ENCODE measurements at regions not wholly inside any gene's neighbourhood (a gene's known extent, or its start where the extent isn't known, plus 50 kb on each side); places are given as distances from the start of the nearest gene placed in this dataset.
A peak's percentile ranks its signal among the peaks of the same experiment; 100 is the strongest.

DNA sequence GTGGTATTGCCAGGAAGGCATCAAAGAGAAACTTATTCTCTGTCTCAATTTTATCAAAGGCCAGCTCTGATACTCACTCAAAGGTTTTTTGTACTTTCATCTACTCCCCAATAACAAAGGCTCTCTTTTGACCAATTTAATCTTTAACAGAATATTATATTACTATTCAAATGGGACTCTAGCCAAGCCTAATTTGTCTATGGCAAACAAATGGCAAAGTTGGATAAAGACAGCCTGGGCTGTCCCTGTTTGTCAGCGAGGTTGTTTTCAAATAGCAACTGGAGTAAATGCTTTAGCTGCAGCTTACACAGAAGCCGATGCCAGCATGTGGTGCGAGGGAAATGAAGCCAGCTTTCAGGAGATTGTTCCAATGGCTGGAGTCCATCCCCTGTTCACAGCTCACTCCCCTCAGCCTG lies 80.1 kb upstream of the CTNNA2 start:
- Histone ChIP-seq H3K4me1 (ENCODE audit: insufficient read depth, low read length) (no peaks in the 10 kb centered on the region), H3K27ac (ENCODE audit: extremely low read length, insufficient read depth, low read length) (no peak overlapping the region), H3K27me3 (ENCODE audit: control insufficient read depth in 1 of 2, insufficient read depth in 2 of 2, low read length in 2 of 2) (no peaks in the 10 kb centered on the region), H3K4me2 (ENCODE audit: low read depth, low read length) (no peak overlapping the region), H3K36me3 (replicated peaks in 1 of 2; ENCODE audit: control insufficient read depth in 1 of 2, insufficient read depth in 2 of 2, low read length in 2 of 2) (no peaks in the 10 kb centered on the region), H3K9ac (ENCODE audit: insufficient read depth, low read depth, low read length) (no peak overlapping the region), H3K4me3 (replicated peaks in 1 of 3; ENCODE audit: insufficient read depth in 1 of 3, low read depth in 2 of 3, low read length in 3 of 3) (no peak overlapping the region), H2AFZ (ENCODE audit: low read length) (no peak overlapping the region), H3K79me2 (ENCODE audit: insufficient read depth, low read length) (no peaks in the 10 kb centered on the region), H4K20me1 (ENCODE audit: insufficient read depth, low read length) (no peaks in the 10 kb centered on the region), H3K9me3 (ENCODE audit: low read length) (no peaks in the 10 kb centered on the region)
- peak; percentile 28 for DNase-seq (ENCODE audit: low spot score)
- FAIRE-seq: no peak
- intact Hi-C loops (cut with micrococcal nuclease; ENCODE audit: unreplicated experiment): no loop called here
- ChIA-PET POLR2A (no interaction called here), CTCF (ENCODE audit: low intra/inter-chr PET ratio, low total read pairs) (no interaction called here)
- in situ Hi-C loops (cut with HindIII; ENCODE audit: extremely low pct_ligation_motif_present, low pct_unique_long_range_greater_than_20kb): no loop called here
- ATAC-seq: no peak
- WGBS (ENCODE audit: low lambda C conversion rate): 5% methylated on average over 3 of the region's 3 CpGs
- no TSS peak for BruUV-seq (replicated peaks)
- no peak for TF ChIP-seq FOXK1 (CRISPR knock-in tag; IDR thresholded peaks at IDR 0.05; ENCODE audit: borderline replicate concordance, low read depth)
- TF ChIP-seq AGO2 (optimal IDR thresholded peaks at IDR 0.05; ENCODE audit: low read depth, low read length): no peak

DNA sequence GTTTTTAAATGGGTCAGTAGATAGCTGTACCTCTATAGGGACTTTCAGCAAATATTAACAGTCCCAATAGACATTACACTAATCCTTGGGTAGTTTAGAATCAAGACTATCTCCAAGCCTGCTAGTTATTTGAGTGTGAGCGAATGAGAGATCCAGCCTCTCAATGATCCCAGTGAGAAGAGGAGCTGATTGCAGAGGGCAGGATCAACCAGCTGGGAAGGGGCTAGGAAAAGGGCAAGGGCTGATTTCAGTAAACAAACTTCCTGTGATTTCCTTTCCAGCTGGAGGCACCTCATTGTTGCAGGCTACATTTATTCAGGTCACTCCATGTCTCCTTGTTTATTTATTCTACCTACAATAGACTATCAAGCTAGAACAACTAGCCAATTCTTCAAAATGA lies 84.1 kb upstream of the CTNNA2 start:
- in situ Hi-C loops (cut with HindIII; ENCODE audit: extremely low pct_ligation_motif_present, low pct_unique_long_range_greater_than_20kb): no loop called here
- POLR2A ChIA-PET: no interaction called here

More for the DNA sequence above, 84.1 kb upstream of the CTNNA2 start:
- Histone ChIP-seq H3K9me3 (ENCODE audit: low read length) (no peaks in the 10 kb centered on the region), H3K79me2 (ENCODE audit: insufficient read depth, low read length) (no peaks in the 10 kb centered on the region), H3K4me2 (ENCODE audit: low read depth, low read length) (no peak overlapping the region), H3K4me3 (replicated peaks in 1 of 3; ENCODE audit: insufficient read depth in 1 of 3, low read depth in 2 of 3, low read length in 3 of 3) (no peak overlapping the region), H3K9ac (ENCODE audit: insufficient read depth, low read depth, low read length) (no peak overlapping the region), H4K20me1 (ENCODE audit: insufficient read depth, low read length) (no peaks in the 10 kb centered on the region), H2AFZ (ENCODE audit: low read length) (no peak overlapping the region), H3K27ac (ENCODE audit: extremely low read length, insufficient read depth, low read length) (no peak overlapping the region), H3K36me3 (replicated peaks in 1 of 2; ENCODE audit: control insufficient read depth in 1 of 2, insufficient read depth in 2 of 2, low read length in 2 of 2) (no peaks in the 10 kb centered on the region), H3K27me3 (ENCODE audit: control insufficient read depth in 1 of 2, insufficient read depth in 2 of 2, low read length in 2 of 2) (no peaks in the 10 kb centered on the region), H3K4me1 (ENCODE audit: insufficient read depth, low read length) (no peaks in the 10 kb centered on the region)
- intact Hi-C loops (cut with micrococcal nuclease; ENCODE audit: unreplicated experiment): no loop called here
- 27% methylated on average over 1 of the region's 1 CpG for WGBS (ENCODE audit: low lambda C conversion rate)
- no peak for FAIRE-seq
- BruUV-seq (replicated peaks): no TSS peak
- ATAC-seq: no peak
- TF ChIP-seq CREB1 (IDR thresholded peaks at IDR 0.05): no peak
- no peak for TF ChIP-seq CREB1 (CRISPR knock-in tag; IDR thresholded peaks at IDR 0.05)
- no peak for TF ChIP-seq ZNF30 (CRISPR knock-in tag; IDR thresholded peaks at IDR 0.05)
- no peak for TF ChIP-seq ELF4 (CRISPR knock-in tag; IDR thresholded peaks at IDR 0.05; ENCODE audit: borderline replicate concordance)
- TF ChIP-seq ZBTB7A (CRISPR knock-in tag; IDR thresholded peaks at IDR 0.05): no peak
- TF ChIP-seq, protein P1, sequence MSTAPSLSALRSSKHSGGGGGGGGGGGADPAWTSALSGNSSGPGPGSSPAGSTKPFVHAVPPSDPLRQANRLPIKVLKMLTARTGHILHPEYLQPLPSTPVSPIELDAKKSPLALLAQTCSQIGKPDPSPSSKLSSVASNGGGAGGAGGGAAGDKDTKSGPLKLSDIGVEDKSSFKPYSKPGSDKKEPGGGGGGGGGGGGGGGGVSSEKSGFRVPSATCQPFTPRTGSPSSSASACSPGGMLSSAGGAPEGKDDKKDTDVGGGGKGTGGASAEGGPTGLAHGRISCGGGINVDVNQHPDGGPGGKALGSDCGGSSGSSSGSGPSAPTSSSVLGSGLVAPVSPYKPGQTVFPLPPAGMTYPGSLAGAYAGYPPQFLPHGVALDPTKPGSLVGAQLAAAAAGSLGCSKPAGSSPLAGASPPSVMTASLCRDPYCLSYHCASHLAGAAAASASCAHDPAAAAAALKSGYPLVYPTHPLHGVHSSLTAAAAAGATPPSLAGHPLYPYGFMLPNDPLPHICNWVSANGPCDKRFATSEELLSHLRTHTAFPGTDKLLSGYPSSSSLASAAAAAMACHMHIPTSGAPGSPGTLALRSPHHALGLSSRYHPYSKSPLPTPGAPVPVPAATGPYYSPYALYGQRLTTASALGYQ (CRISPR knock-in tag; IDR thresholded peaks at IDR 0.05): no peak
- TF ChIP-seq WIZ (CRISPR knock-in tag; IDR thresholded peaks at IDR 0.05): no peak
- no peak for TF ChIP-seq BRCA1 (CRISPR knock-in tag; IDR thresholded peaks at IDR 0.05)
- no peak for TF ChIP-seq HOXA5 (CRISPR knock-in tag; IDR thresholded peaks at IDR 0.05)
- no peak for TF ChIP-seq ZEB1 (IDR thresholded peaks at IDR 0.05; ENCODE audit: insufficient replicate concordance, low read depth)
- no peak for TF ChIP-seq ZNF274 (CRISPR knock-in tag; IDR thresholded peaks at IDR 0.05)
- no peak for TF ChIP-seq BCL6 (CRISPR knock-in tag; IDR thresholded peaks at IDR 0.05)
- no peak for TF ChIP-seq TAF1 (CRISPR knock-in tag; IDR thresholded peaks at IDR 0.05)
- no peak for TF ChIP-seq ZNF138 (CRISPR knock-in tag; IDR thresholded peaks at IDR 0.05; ENCODE audit: low read depth)
- CTCF ChIA-PET (ENCODE audit: low intra/inter-chr PET ratio, low total read pairs): no interaction called here
- DNase-seq (ENCODE audit: low spot score): no peak
